ENCODE measurements at regions not wholly inside any gene's neighbourhood (a gene's known extent, or its start where the extent isn't known, plus 50 kb on each side); places are given as distances from the start of the nearest gene placed in this dataset.

DNA sequence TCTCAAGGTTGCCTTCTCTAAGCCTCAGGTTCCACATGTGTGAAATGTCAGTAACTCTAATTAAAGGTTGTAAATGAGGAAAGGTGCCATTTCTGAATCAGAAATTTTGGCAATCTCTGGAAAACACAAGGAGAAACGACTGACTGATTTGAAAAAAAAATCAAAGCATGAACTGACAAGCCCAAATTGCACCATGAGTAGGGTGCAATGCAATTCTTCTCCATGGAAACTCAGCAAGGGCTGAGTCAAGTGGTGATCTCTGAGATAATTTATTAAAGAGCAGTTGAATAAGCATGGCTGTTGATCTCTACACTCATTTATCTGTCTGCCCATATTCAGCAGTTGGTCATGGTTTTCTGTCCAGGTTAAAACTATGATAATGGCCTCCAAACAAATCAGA, 201.6 kb upstream of the CMC1 start:
- Mint-ChIP-seq H3K27ac (no peak overlapping the region), H3K9me3 (peaks cover 0 to 6% (median 0%) of the 10 kb centered on the region in 7 donors), H3K36me3 (no peaks in the 10 kb centered on the region), H3K4me3 (no peak overlapping the region), H3K27me3 (ENCODE audit: low read depth in 3 of 3) (peaks cover 0 to 2% (median 0%) of the 10 kb centered on the region in 3 donors), H3K4me1 (no peaks in the 10 kb centered on the region)
- TF ChIP-seq CTCF (IDR thresholded peaks at IDR 0.05) = no peak
- no peaks in the 10 kb centered on the region for H3K36me3 ChIP-seq (replicated peaks in 1 of 2; ENCODE audit: control insufficient read depth in 1 of 2, insufficient read depth in 2 of 2, low read length in 2 of 2)
- H3K4me2 ChIP-seq (replicated peaks; ENCODE audit: extremely low read depth, low read length, poor library complexity, severe bottlenecking) = no peak overlapping the region
- no peak overlapping the region for H3K4me3 ChIP-seq (replicated peaks in 1 of 3; ENCODE audit: low read depth in 2 of 3, low read length in 3 of 3)
- H3K27me3 ChIP-seq (ENCODE audit: control insufficient read depth in 2 of 2, insufficient read depth in 2 of 2, low read length in 2 of 2) = no peaks in the 10 kb centered on the region
- no peak overlapping the region for H3K27ac ChIP-seq (ENCODE audit: low read depth in 1 of 2, low read length in 2 of 2)
- H2AFZ ChIP-seq (ENCODE audit: insufficient read depth, low read depth, low read length, poor library complexity, severe bottlenecking) = no peak overlapping the region
- no peaks in the 10 kb centered on the region for H3K79me2 ChIP-seq (ENCODE audit: insufficient read depth, low read length)
- H3K9ac ChIP-seq (ENCODE audit: insufficient read depth, low read length, poor library complexity, severe bottlenecking) = no peak overlapping the region
- H3K4me1 ChIP-seq (ENCODE audit: control insufficient read depth in 1 of 2, insufficient read depth in 2 of 2, low read length in 2 of 2) = no peaks in the 10 kb centered on the region
- DNase-seq = no peak
- intact Hi-C loops (cut with micrococcal nuclease) = no loop called here
- 100% methylated on average over 1 of the region's 1 CpG for WGBS (ENCODE audit: insufficient coverage)
- no peaks in the 10 kb centered on the region for H4K20me1 ChIP-seq (ENCODE audit: insufficient read depth, low read length)
- H3K9me3 ChIP-seq (replicated peaks in 1 of 2; ENCODE audit: control insufficient read depth in 1 of 2, insufficient read depth in 1 of 2, low read length in 2 of 2) = peaks cover 0 to 3% of the 10 kb centered on the region in 2 donors

DNA sequence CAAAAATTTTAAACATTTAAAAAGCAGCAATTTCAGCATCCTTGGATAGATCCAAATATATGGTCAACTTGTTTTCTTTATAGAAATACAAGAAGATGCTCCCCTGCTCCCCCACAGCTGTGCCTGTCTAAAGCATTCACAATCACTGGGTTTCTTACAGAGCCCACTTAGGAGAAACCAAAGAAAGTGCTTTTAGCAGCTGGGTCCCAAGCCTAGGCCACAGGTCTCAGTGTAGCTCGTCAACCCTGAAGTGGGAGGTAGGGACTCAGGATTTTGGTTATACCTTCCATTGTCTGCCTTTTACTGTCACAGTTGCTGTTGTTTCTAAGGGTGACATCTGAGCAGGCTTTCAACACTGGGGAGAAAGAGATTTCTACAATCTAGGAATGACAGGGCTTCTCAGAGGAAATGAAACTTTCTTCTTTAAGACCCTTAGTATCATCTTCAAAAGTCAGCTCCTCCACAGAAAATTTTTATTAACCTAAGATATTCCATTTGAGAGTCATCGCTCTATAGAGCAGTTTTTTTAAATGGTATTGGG, 199.3 kb upstream of the CMC1 start:
- H3K27ac ChIP-seq (ENCODE audit: low read depth in 1 of 2, low read length in 2 of 2) = no peak overlapping the region
- H3K4me1 Mint-ChIP-seq = no peaks in the 10 kb centered on the region
- no peak for TF ChIP-seq CTCF (IDR thresholded peaks at IDR 0.05)
- H3K79me2 ChIP-seq (ENCODE audit: insufficient read depth, low read length) = no peaks in the 10 kb centered on the region
- no peaks in the 10 kb centered on the region for H3K36me3 ChIP-seq (replicated peaks in 1 of 2; ENCODE audit: control insufficient read depth in 1 of 2, insufficient read depth in 2 of 2, low read length in 2 of 2)
- peaks cover 0 to 3% of the 10 kb centered on the region in 2 donors for H3K9me3 ChIP-seq (replicated peaks in 1 of 2; ENCODE audit: control insufficient read depth in 1 of 2, insufficient read depth in 1 of 2, low read length in 2 of 2)
- no peaks in the 10 kb centered on the region for H3K4me1 ChIP-seq (ENCODE audit: control insufficient read depth in 1 of 2, insufficient read depth in 2 of 2, low read length in 2 of 2)
- H3K27ac Mint-ChIP-seq = no peak overlapping the region
- no peak for DNase-seq
- H4K20me1 ChIP-seq (ENCODE audit: insufficient read depth, low read length) = no peaks in the 10 kb centered on the region
- no CpG with 5 or more reads among the region's 2 CpGs for WGBS (ENCODE audit: insufficient coverage)
- H3K36me3 Mint-ChIP-seq = no peaks in the 10 kb centered on the region
- H3K4me2 ChIP-seq (replicated peaks; ENCODE audit: extremely low read depth, low read length, poor library complexity, severe bottlenecking) = no peak overlapping the region
- H2AFZ ChIP-seq (ENCODE audit: insufficient read depth, low read depth, low read length, poor library complexity, severe bottlenecking) = no peak overlapping the region
- H3K27me3 ChIP-seq (ENCODE audit: control insufficient read depth in 2 of 2, insufficient read depth in 2 of 2, low read length in 2 of 2) = no peaks in the 10 kb centered on the region
- H3K9me3 Mint-ChIP-seq = peaks cover 0 to 5% (median 0%) of the 10 kb centered on the region in 7 donors
- intact Hi-C loops (cut with micrococcal nuclease) = no loop called here
- H3K27me3 Mint-ChIP-seq (ENCODE audit: low read depth in 3 of 3) = peaks cover 0 to 3% (median 0%) of the 10 kb centered on the region in 3 donors
- no peak overlapping the region for H3K9ac ChIP-seq (ENCODE audit: insufficient read depth, low read length, poor library complexity, severe bottlenecking)
- H3K4me3 ChIP-seq (replicated peaks in 1 of 3; ENCODE audit: low read depth in 2 of 3, low read length in 3 of 3) = no peak overlapping the region
- no peak overlapping the region for H3K4me3 Mint-ChIP-seq
